Transverse colon (tissue), 3 donors: ENCODE measurements at regions not wholly inside any gene's neighbourhood (a gene's known extent, or its start where the extent isn't known, plus 50 kb on each side); places are given as distances from the start of the nearest gene placed in this dataset.

Source experiments
- CTCF ChIP-seq, 5 experiments: fragments of 200-600 bp in 3 of 5; fragments of 450-650 bp in 2 of 5; sonication (generic) in 3 of 5; IDR thresholded peaks; 1 replicate in 2 of 5; 2 replicates in 3 of 5; pipeline ENCODE4 v1.5.1; 2016 to 2017; ENCODE audit warnings: antibody characterized with exemption in 5 of 5, inconsistent platforms in 3 of 5, mild to moderate bottlenecking in 2 of 5, moderate library complexity in 1 of 5
- EP300 ChIP-seq: sonication (generic); formaldehyde crosslinking; IDR thresholded peaks from one replicate; pipeline ENCODE4 v1.6.1; 2017; ENCODE audit warnings: antibody characterized with exemption, low read depth

- TF ChIP-seq CTCF (IDR thresholded peaks at IDR 0.05) (no peak), EP300 (no peak)
Measured at GRCh38 chr7:120005720-120006119, 267.3 kb upstream of the KCND2 start.
